ENCODE measurements at regions not wholly inside any gene's neighbourhood (a gene's known extent, or its start where the extent isn't known, plus 50 kb on each side); places are given as distances from the start of the nearest gene placed in this dataset.

GRCh38 chr4:31126881-31127398 lies 406.8 kb downstream of the PCDH7 start:
- no peak for TF ChIP-seq CTCF (conservative IDR thresholded peaks at IDR 0.05; ENCODE audit: low read depth, low read length)
- no peak for TF ChIP-seq EZH2 (IDR thresholded peaks at IDR 0.05; ENCODE audit: borderline replicate concordance, low read depth, low read length, poor library complexity, severe bottlenecking)
